Mucosa of stomach (tissue), 1 donor: ENCODE measurements at regions not wholly inside any gene's neighbourhood (a gene's known extent, or its start where the extent isn't known, plus 50 kb on each side); places are given as distances from the start of the nearest gene placed in this dataset.
"Not testable (repeated sequence)": the region's sequence is repeated elsewhere in the genome, so short reads cannot be mapped to it uniquely, and the experiment has no call there.

Experiments
- H3K27me3 ChIP-seq: one replicate; pipeline ENCODE4 v1.7.0; 2013; ENCODE audit warnings: mild to moderate bottlenecking, low read length; ENCODE audit not compliant: control insufficient read depth, insufficient read depth
- H3K36me3 ChIP-seq: one replicate; pipeline ENCODE4 v1.7.0; 2013; ENCODE audit warnings: low read length; ENCODE audit not compliant: control insufficient read depth, insufficient read depth
- H3K4me1 ChIP-seq: one replicate; pipeline ENCODE4 v1.7.0; 2013; ENCODE audit warnings: mild to moderate bottlenecking, low read length; ENCODE audit not compliant: control insufficient read depth, insufficient read depth
- H3K4me3 ChIP-seq: one replicate; pipeline ENCODE4 v1.7.0; 2013; ENCODE audit warnings: low read length
- H3K9ac ChIP-seq: one replicate; pipeline ENCODE4 v1.7.0; 2013; ENCODE audit warnings: mild to moderate bottlenecking, low read length, moderate library complexity
- H3K9me3 ChIP-seq: one replicate; pipeline ENCODE4 v1.7.0; 2013; ENCODE audit warnings: mild to moderate bottlenecking, low read length, moderate library complexity; ENCODE audit not compliant: control insufficient read depth
- donor health status: Pancreatic carcinoma.

- no peaks in the 10 kb centered on the region for H3K4me1 ChIP-seq
- H3K27me3 ChIP-seq: no peaks in the 10 kb centered on the region
- H3K9ac ChIP-seq: no peak overlapping the region
- no peaks in the 10 kb centered on the region for H3K9me3 ChIP-seq
- H3K4me3 ChIP-seq: no peak overlapping the region
- no peaks in the 10 kb centered on the region for H3K36me3 ChIP-seq
Observed at GRCh38 chr3:115401851-115402501, 221.3 kb upstream of the GAP43 start.

DNA sequence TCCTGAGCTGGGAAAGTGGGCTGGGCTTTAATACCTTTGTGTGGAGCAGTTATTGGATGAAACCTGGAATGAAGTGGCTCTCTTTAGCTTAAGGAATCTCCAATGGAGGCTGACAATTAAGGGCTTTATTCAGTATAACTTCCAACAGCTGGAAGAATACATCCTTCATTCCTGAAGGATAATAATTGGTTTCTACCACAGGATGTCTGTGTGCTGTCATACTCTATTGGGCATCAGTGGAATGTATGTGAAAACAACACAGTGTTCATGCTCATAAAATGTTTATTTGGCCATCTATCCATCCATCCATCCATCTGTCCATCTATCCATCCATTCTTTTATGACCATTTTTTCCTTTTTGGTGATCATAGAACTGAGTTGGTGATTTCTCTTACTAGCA lies 220.7 kb upstream of the GAP43 start:
- no peak overlapping the region for H3K4me3 ChIP-seq
- no peak overlapping the region for H3K9ac ChIP-seq
- no peaks in the 10 kb centered on the region for H3K9me3 ChIP-seq
- no peaks in the 10 kb centered on the region for H3K4me1 ChIP-seq
- H3K27me3 ChIP-seq: no peaks in the 10 kb centered on the region
- no peaks in the 10 kb centered on the region for H3K36me3 ChIP-seq

DNA sequence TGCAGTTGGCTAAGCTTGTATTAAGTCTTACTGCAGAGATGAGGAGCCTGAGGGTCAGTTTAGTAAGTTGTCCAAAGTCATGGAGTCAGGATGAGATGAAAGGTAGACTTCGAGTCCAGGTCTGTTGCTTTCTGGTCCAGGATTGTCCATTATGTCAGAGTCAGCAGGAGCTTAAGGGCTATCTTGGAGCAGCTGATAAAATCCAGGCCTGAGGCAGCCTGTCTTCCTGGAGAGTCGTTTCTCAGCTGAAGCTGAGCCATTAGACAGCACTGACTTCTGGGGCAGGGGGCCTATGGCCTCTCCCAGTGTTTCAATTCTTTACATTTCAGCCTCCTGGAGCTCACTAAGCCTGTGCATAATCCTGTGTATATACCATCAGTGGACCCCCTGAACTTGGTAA lies 219.5 kb upstream of the GAP43 start:
- Histone ChIP-seq H3K27me3 (no peaks in the 10 kb centered on the region), H3K4me1 (no peaks in the 10 kb centered on the region), H3K4me3 (no peak overlapping the region), H3K9me3 (no peaks in the 10 kb centered on the region), H3K36me3 (no peaks in the 10 kb centered on the region), H3K9ac (no peak overlapping the region)

- no peak overlapping the region for H3K9ac ChIP-seq
- no peak overlapping the region for H3K4me3 ChIP-seq
- no peaks in the 10 kb centered on the region for H3K4me1 ChIP-seq
- H3K27me3 ChIP-seq: no peaks in the 10 kb centered on the region
- no peaks in the 10 kb centered on the region for H3K36me3 ChIP-seq
- H3K9me3 ChIP-seq: no peaks in the 10 kb centered on the region
Observed at GRCh38 chr3:115409596-115409995, 213.7 kb upstream of the GAP43 start.

GRCh38 chr3:115414610-115415009 lies 208.7 kb upstream of the GAP43 start:
- H3K36me3 ChIP-seq: not testable (repeated sequence)

DNA sequence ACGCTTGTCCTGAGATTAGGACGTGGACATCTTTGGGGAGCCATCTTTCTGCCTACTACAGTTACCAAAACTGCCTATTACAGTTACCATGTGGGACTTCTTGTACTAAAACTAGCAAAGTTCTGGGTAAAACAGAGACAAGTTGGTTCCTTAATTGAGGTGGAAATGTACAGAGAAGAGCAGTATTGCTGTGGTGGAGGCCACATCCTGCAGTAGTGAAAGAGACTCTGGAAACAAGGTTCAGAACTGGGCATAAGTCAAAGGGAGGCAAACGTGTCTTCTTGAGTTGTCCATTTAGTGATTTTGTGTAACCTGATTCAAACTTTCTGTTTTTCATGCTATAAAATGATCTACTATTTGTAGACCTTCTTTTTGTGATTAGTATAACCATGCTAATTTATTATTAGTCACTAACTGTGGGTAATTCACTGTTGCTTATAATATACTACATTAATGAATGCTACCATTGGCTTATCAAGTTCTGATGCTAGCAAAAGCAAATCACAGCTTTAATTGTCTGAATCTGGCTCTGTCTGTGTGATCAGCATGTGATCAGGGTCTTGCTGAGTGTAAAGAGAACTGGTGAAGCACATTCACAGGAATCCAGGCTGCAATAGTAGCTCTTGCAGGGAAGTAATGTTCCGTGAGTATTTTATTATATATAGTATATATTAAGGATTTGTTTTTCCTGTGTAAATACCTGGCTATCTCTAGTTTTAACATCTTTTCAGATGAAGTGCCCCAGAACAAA lies 207.9 kb upstream of the GAP43 start:
- no peaks in the 10 kb centered on the region for H3K27me3 ChIP-seq
- no peaks in the 10 kb centered on the region for H3K36me3 ChIP-seq
- no peaks in the 10 kb centered on the region for H3K4me1 ChIP-seq
- H3K9me3 ChIP-seq: no peaks in the 10 kb centered on the region
- H3K9ac ChIP-seq: no peak overlapping the region
- no peak overlapping the region for H3K4me3 ChIP-seq

More at GRCh38 chr3:115414610-115415009, 208.7 kb upstream of the GAP43 start:
- H3K9ac ChIP-seq, H3K27me3 ChIP-seq, H3K4me3 ChIP-seq, H3K4me1 ChIP-seq, H3K9me3 ChIP-seq: not testable (repeated sequence)

DNA sequence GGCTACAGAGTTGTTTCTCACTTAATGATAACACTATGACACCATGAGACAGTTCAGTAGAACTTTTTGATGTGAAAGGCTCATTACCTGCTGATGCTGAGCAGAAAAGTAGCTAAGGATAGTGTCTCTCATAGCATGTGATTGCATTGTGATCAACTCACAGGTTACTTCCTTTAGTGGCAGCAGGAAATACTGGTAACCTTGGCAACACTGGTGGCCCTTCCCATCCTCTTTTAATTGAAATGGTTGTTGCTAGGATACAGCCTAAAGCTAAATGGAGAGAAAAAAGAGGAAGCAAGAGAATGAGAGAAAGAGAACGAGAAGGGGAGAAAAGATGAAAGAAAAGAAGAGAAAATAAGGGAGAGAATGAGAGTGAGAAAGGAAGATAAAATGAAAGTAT lies 204.7 kb upstream of the GAP43 start:
- H3K9me3 ChIP-seq: no peaks in the 10 kb centered on the region
- H3K9ac ChIP-seq: no peak overlapping the region
- no peaks in the 10 kb centered on the region for H3K27me3 ChIP-seq
- no peaks in the 10 kb centered on the region for H3K4me1 ChIP-seq
- no peak overlapping the region for H3K4me3 ChIP-seq
- no peaks in the 10 kb centered on the region for H3K36me3 ChIP-seq

DNA sequence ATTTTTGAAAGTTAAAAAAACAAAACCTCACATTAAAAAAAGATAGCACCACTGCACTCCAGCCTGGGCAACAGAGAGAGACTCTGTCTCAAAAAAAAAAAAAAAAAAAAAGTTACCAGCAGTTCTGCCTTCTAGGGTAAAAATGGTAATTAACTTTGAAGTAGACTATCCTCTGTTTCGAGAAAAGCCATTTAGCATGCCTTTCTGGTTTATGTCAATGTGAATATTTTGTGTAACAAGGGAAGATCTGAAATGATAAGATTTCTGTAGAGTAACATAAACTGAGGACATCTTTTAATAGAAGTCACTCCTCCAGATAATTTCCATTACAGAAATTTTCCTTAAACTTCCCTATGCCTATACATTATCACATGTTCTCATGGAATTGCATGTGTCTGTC lies 203.2 kb upstream of the GAP43 start:
- H3K9me3 ChIP-seq: no peaks in the 10 kb centered on the region
- no peak overlapping the region for H3K9ac ChIP-seq
- H3K4me3 ChIP-seq: no peak overlapping the region
- H3K27me3 ChIP-seq: no peaks in the 10 kb centered on the region
- H3K4me1 ChIP-seq: no peaks in the 10 kb centered on the region
- no peaks in the 10 kb centered on the region for H3K36me3 ChIP-seq

- Histone ChIP-seq H3K9ac (no peak overlapping the region), H3K36me3 (no peaks in the 10 kb centered on the region), H3K27me3 (no peaks in the 10 kb centered on the region), H3K9me3 (no peaks in the 10 kb centered on the region), H3K4me3 (no peak overlapping the region), H3K4me1 (no peaks in the 10 kb centered on the region)
Observed at GRCh38 chr3:115423170-115423569, 200.1 kb upstream of the GAP43 start.

- H3K36me3 ChIP-seq: no peaks in the 10 kb centered on the region
- H3K9me3 ChIP-seq: no peaks in the 10 kb centered on the region
- H3K27me3 ChIP-seq: no peaks in the 10 kb centered on the region
- no peak overlapping the region for H3K4me3 ChIP-seq
- H3K4me1 ChIP-seq: no peaks in the 10 kb centered on the region
- H3K9ac ChIP-seq: no peak overlapping the region
Observed at GRCh38 chr3:115428841-115429240, 194.5 kb upstream of the GAP43 start.

DNA sequence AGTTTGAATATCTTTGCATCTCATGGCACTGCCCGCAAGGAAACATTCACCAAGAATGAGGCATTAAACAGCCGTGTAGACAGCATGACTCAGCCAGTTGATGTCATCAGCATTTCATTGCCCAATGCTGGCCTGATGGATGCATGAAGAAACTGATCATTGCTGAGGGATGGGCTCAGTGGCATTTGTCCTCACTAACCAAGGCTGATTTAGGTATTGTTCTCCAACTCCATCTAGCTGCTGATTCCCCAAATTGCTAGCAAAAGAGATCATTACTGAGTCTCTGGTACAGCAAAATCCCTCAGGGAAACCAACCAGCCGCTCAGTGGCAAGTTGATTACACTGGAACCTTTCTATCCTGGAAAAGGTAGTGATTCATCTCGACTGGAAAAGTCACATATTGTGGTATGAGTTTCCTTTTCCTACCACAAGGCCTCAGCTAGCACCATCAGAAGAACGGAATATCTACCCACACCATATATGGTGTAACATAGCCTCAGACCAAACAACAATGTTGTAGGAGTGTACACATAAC lies 186.5 kb upstream of the GAP43 start:
- H3K9ac ChIP-seq: no peak overlapping the region
- no peaks in the 10 kb centered on the region for H3K4me1 ChIP-seq
- H3K36me3 ChIP-seq: no peaks in the 10 kb centered on the region
- no peaks in the 10 kb centered on the region for H3K27me3 ChIP-seq
- no peak overlapping the region for H3K4me3 ChIP-seq
- H3K9me3 ChIP-seq: no peaks in the 10 kb centered on the region

DNA sequence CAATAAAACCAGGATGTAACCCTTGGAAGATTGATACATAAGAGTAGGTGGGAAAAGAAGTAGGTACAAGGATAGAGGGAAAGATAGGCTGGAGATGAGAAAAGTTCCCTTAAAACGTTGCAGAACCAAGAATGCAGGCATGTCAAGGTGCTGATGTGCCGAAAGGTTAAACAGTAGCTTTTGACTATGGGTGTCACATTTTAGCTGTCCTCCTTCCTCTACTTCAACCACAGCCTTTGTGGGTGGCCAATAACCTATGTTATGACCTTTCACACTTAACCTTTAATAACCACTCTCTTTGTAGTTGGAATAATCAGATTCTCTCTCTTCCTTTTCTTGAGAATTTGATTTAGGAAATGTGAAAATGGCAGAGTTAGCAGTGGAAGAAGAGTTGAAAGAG lies 184.5 kb upstream of the GAP43 start:
- no peak overlapping the region for H3K4me3 ChIP-seq
- no peaks in the 10 kb centered on the region for H3K36me3 ChIP-seq
- no peak overlapping the region for H3K9ac ChIP-seq
- no peaks in the 10 kb centered on the region for H3K4me1 ChIP-seq
- no peaks in the 10 kb centered on the region for H3K9me3 ChIP-seq
- no peaks in the 10 kb centered on the region for H3K27me3 ChIP-seq
